ENCODE measurements at regions not wholly inside any gene's neighbourhood (a gene's known extent, or its start where the extent isn't known, plus 50 kb on each side); places are given as distances from the start of the nearest gene placed in this dataset.

DNA sequence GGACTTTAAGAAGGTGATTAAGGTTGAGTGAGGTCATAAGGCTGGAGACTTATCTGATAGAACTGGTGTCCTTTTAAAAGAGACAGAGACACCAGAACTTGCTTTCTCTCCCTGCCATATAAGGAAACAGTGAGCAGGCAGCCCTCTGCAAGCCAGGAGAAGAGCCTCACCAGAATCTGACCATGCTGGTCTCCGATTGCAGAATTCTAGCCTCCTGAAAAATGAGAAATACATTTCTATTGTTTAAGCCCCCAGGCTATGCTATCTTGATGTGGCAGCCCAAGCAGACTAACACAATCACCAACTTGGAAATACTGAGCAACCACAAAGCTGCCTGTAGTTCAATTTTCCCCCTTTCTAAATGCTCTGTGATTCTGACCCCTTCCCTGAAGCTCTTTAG is 161.4 kb upstream of the RARB start:
- TF ChIP-seq, protein P1, sequence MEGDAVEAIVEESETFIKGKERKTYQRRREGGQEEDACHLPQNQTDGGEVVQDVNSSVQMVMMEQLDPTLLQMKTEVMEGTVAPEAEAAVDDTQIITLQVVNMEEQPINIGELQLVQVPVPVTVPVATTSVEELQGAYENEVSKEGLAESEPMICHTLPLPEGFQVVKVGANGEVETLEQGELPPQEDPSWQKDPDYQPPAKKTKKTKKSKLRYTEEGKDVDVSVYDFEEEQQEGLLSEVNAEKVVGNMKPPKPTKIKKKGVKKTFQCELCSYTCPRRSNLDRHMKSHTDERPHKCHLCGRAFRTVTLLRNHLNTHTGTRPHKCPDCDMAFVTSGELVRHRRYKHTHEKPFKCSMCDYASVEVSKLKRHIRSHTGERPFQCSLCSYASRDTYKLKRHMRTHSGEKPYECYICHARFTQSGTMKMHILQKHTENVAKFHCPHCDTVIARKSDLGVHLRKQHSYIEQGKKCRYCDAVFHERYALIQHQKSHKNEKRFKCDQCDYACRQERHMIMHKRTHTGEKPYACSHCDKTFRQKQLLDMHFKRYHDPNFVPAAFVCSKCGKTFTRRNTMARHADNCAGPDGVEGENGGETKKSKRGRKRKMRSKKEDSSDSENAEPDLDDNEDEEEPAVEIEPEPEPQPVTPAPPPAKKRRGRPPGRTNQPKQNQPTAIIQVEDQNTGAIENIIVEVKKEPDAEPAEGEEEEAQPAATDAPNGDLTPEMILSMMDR (IDR thresholded peaks at IDR 0.05): no peak
- Mint-ChIP-seq H3K4me3 (ENCODE audit: unreplicated experiment) (no peak overlapping the region), H3K4me1 (ENCODE audit: unreplicated experiment) (peaks cover 38% of the 10 kb centered on the region), H3K27me3 (ENCODE audit: unreplicated experiment) (no peaks in the 10 kb centered on the region), H3K27ac (ENCODE audit: unreplicated experiment) (peak overlapping the region; percentile 65), H3K9me3 (ENCODE audit: unreplicated experiment) (peaks cover 10% of the 10 kb centered on the region), H3K36me3 (ENCODE audit: unreplicated experiment) (no peaks in the 10 kb centered on the region)
- DNase-seq (ENCODE audit: extremely low spot score, unreplicated experiment): no peak

DNA sequence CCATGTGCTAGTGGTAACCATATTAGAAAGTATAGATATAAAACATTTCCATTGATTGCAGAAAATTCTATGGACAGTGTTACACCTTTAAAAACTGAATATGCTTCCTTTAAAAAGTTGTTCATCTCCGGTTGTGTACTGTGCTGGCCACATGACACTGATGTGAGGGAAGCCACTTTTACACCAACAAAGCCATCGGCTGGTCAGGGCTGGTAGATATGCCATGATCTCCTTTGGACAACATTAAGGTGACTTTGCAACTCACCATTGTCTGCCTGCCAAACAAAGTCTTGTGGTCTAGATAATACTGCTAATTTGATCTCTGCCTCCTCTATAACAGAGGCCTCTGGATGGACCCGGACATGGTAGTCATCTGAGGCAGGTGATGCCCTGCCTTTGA is 156.0 kb upstream of the RARB start:
- Mint-ChIP-seq H3K36me3 (ENCODE audit: unreplicated experiment) (no peaks in the 10 kb centered on the region), H3K27ac (ENCODE audit: unreplicated experiment) (no peak overlapping the region), H3K9me3 (ENCODE audit: unreplicated experiment) (peaks cover 3% of the 10 kb centered on the region)

DNA sequence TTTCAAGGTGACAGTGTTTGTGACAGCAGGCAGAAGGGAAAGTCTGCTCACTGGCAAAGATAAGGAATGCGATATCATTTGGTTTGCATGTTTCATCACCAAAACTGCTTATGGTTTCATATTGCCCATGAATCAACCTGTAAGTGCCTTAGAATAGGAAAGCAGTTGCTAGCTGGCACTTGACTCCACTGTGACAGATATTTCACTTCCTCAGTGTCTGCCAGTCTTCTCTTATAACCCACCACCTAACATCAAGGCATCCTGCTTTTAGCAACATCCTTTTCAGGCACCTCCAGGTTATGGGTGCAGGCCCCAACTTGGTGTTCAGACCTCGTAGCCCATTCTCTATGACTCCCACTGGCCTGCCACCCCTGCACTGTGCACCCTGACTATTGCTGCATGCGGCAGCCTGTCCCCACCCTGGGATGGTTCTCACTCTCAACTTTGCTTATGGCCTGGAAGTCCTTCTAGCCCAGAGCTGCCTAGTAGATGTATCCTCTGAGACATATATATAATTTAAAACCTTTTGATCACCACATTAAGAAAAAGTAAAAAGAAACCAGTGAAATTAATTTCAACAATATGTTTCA is 154.4 kb upstream of the RARB start:
- no peaks in the 10 kb centered on the region for H3K9me3 Mint-ChIP-seq (ENCODE audit: unreplicated experiment)
- TF ChIP-seq, protein P1 (IDR thresholded peaks at IDR 0.05): no peak
- no peak overlapping the region for H3K27ac Mint-ChIP-seq (ENCODE audit: unreplicated experiment)
- H3K4me3 Mint-ChIP-seq (ENCODE audit: unreplicated experiment): no peak overlapping the region
- DNase-seq (ENCODE audit: extremely low spot score, unreplicated experiment): no peak
- H3K36me3 Mint-ChIP-seq (ENCODE audit: unreplicated experiment): no peaks in the 10 kb centered on the region
- no peaks in the 10 kb centered on the region for H3K27me3 Mint-ChIP-seq (ENCODE audit: unreplicated experiment)
- no peaks in the 10 kb centered on the region for H3K4me1 Mint-ChIP-seq (ENCODE audit: unreplicated experiment)

More for the DNA sequence above, 156.0 kb upstream of the RARB start:
- Mint-ChIP-seq H3K4me3 (ENCODE audit: unreplicated experiment) (no peak overlapping the region), H3K4me1 (ENCODE audit: unreplicated experiment) (peaks cover 8% of the 10 kb centered on the region), H3K27me3 (ENCODE audit: unreplicated experiment) (no peaks in the 10 kb centered on the region)
- no peak for DNase-seq (ENCODE audit: extremely low spot score, unreplicated experiment)
- TF ChIP-seq, protein P1 (IDR thresholded peaks at IDR 0.05): no peak

DNA sequence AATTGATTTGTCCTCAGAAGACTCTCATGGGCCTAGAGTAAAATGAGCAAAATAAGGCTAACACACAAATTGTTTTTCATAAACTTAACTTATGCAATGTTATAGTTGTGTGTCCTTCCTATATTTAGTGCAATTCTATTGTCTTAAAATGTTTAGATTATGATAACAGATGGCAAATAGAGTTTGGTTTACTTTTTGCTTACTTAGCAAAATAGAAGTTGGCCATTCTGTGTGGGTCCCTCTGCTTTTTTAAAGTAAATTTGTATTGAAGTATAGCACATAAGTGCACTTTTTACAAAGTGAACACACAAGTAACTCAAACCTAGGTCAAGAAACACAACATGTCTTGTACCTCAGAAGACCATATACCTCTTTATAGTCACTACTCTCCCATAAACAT is 150.6 kb upstream of the RARB start:
- Mint-ChIP-seq H3K4me3 (ENCODE audit: unreplicated experiment) (no peak overlapping the region), H3K27ac (ENCODE audit: unreplicated experiment) (no peak overlapping the region), H3K9me3 (ENCODE audit: unreplicated experiment) (no peaks in the 10 kb centered on the region), H3K36me3 (ENCODE audit: unreplicated experiment) (no peaks in the 10 kb centered on the region), H3K27me3 (ENCODE audit: unreplicated experiment) (no peaks in the 10 kb centered on the region), H3K4me1 (ENCODE audit: unreplicated experiment) (peaks cover 7% of the 10 kb centered on the region)
- DNase-seq (ENCODE audit: extremely low spot score, unreplicated experiment): no peak
- TF ChIP-seq, protein P1 (IDR thresholded peaks at IDR 0.05): no peak

DNA sequence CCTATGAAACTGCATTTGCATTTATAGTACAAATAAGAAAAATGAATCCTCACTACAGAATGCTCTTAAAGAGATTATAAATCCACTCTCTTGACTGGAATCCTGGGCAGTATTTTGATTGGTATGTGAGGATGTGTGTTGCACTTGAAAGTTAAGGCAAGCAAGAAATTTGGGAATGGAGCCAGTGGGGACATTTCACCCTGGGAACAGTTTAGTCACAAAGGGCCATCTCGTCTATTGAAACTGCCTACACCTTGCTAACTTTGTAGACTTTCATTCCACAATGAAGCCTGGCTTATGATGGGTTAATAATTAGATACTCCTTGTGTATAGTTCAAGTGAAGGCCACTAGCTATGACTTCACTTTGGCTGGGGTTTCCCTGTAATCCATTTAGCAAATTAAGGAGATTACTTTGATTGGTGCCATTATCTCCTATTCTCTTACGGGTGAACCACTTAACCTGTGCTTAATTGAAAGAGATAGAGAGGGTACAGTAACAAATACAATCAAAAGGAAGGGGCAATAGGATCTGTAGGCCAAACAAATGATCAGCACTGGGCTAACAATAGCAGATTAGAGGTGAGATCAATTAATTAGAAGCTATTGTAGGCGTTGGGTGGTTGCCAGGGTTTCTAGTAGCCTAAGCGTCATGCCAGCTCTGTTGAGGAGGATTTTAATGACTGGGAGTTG is 146.9 kb upstream of the RARB start:
- Mint-ChIP-seq H3K9me3 (ENCODE audit: unreplicated experiment) (no peaks in the 10 kb centered on the region), H3K36me3 (ENCODE audit: unreplicated experiment) (no peaks in the 10 kb centered on the region), H3K27ac (ENCODE audit: unreplicated experiment) (no peak overlapping the region), H3K4me3 (ENCODE audit: unreplicated experiment) (no peak overlapping the region), H3K4me1 (ENCODE audit: unreplicated experiment) (peaks cover 12% of the 10 kb centered on the region), H3K27me3 (ENCODE audit: unreplicated experiment) (no peaks in the 10 kb centered on the region)
- no peak for DNase-seq (ENCODE audit: extremely low spot score, unreplicated experiment)
- TF ChIP-seq, protein P1 (IDR thresholded peaks at IDR 0.05): no peak

All from osteocyte (in vitro differentiated cells).